Eye (tissue), 1 donor: ENCODE measurements at regions not wholly inside any gene's neighbourhood (a gene's known extent, or its start where the extent isn't known, plus 50 kb on each side); places are given as distances from the start of the nearest gene placed in this dataset.
A peak's percentile ranks its signal among the peaks of the same experiment; 100 is the strongest.

Experiments
- DNase-seq: peaks from one replicate; pipeline ENCODE4 v3.0.0-alpha.2; 2015

DNA sequence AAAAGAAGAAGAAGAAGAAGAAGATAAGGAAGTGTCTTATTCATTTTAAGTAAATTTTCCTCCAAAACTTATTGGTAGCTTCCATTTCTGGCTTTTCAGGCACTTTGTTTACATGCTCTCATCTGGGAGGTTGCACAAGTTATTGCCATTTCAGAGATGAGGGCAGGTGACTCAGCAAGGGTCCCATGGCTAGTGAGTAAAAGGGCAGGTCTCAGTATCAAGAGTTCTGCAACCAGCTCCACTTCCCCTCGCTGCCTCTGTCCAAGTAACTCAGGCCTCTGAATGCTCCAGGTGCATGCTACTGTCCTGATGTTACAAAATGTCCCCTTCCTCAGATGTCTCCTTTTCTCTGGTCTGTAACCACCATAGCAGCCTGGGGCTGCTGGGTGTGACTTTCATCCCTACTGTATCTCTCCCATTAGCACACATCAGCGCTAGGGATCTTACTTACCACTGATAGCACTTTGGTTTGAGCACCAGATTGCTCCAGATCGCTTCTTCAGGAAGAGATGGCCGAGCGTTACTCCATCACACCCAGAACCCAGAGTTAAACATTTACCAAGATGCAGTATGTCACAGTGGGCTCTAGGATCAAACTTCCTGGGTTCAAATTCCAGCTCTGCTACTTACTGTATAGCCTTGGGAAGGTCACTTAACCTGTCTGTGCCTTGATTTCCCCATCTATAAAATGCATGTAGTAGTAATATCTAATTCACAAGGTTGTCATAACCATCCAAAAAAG is 57.4 kb upstream of the LAPTM4A start:
- no peak for DNase-seq

DNA sequence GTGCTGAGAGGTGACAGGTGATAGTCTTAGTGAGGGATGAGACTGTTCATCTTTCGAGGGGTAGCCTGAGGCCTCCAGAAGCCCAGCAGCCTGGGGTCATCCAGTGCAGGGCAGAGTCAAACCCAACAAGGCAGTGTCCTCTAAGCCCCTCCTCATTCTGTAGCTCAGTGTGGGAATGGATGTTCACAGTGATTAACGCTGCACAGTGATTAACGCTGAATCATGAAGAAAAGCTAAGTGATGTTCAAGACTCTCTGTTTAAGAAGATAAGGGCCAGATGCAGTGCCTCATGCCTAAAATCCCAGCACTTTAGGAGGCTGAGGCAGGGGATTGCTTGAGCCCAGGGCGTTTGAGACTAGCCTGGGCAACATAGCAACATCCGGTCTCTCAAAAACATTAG is 56.3 kb upstream of the LAPTM4A start:
- no peak for DNase-seq

DNA sequence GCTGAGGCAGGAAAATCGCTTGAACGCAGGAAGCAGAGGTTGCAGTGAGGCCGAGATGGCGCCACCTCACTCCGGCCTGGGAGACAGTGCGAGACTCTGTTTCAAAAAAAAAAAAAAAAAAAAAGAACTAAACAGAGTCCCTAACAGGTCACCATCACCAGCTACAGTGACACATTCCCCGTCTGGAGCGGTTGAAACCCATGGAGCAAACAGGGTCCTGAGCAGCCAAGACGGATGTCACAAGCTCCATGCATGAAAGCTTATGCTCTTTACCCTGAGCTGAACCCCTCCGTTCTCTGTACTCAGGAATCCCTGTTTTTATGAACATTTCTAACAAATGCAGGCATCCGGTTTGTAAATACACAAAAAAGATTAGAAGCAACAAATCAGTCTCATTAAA is 55.9 kb upstream of the LAPTM4A start:
- no peak for DNase-seq

DNA sequence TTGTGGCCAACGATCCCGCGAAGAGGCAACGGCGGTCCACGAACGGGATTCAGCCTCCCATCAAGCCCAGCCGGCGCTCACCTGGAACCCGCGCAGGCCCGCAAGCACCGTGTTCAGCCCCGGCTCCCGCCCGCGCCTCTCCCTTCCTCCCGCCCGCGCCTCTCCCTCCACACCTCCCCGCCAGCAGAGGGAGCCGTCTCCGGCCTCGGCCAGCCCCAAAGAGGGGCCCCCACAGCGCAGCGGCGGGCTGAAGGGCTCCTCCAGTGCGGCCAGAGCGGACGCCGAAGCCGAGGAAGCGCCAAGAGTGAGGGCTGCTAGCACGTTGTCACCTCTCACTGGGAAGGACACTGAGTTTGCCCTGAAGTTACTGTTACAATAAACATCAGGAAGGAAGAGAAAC is 55.3 kb upstream of the LAPTM4A start:
- peak; percentile 47 for DNase-seq

DNA sequence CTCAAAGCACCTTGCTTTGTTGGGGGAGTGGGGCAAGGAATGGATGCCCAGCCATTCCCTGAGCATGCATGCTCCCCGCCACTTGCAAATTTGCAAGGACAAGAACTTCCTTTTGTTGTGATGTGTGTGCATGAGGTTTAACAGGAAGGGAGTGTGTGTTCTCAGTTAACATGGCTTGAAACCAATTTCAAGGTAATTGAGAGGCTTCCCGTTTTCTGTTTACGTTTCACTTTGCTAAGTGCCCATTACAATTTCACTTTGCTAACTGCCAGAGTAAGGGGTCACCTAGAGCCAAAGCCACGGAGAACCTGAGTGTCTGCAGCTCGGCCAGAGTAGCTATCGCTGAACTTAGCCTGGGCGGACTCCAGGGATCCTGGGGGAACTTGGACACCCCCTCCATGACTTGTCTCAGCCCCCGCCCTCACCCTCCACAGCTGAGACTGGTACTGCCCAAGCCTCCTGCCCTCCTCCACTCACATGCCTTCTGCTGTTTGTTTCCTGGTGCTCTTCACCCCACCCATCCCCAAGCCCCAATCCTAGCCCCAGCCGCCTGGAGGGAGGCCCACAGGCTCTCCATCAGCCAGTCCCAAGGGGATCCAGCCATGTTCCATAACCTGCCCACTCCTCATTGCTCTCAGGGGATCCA is 53.6 kb upstream of the LAPTM4A start:
- DNase-seq, result no peak

DNA sequence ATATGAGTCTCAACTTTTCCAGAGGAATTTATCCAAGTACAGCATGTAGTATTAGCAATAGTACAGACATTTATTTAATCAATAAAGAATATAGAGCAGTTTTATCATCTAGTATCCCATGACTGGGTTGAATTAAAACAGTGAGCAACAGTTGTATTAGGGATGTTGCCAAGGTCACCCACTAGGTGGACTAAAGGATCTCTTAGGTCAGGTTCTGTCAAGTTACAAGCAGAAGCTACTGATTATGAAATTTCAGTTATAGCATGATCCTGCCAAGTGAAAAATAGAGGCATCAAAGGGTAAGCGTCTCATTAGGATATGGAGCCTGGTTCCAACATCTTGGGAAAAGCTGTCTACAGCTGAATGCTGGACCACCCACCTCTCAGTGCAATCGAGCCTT is 52.1 kb upstream of the LAPTM4A start:
- DNase-seq, result no peak
